ENCODE measurements at regions not wholly inside any gene's neighbourhood (a gene's known extent, or its start where the extent isn't known, plus 50 kb on each side); places are given as distances from the start of the nearest gene placed in this dataset.

DNA sequence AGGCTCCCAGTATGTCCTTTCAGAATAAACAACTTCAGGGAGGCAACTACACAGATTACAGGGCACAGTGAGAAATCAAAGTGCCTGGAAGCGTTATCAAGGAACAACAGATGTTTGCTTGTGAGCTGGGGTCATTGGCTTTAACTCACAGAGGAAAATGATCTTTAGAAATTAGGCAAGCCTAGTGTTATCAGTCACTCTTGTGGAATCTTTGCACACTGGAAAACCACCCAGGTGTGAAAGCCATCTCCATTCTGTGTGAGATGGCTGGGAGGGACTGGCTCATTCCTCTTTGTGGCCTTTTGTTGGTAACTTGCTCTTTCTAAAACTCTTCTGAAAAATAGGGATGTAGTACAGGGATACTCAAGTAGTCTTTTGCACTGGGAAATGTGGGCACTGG, 716.0 kb downstream of the XPNPEP1 start:
- FAIRE-seq (peak; percentile 92), DNase-seq (ENCODE audit: low spot score) (peak; percentile 83)

DNA sequence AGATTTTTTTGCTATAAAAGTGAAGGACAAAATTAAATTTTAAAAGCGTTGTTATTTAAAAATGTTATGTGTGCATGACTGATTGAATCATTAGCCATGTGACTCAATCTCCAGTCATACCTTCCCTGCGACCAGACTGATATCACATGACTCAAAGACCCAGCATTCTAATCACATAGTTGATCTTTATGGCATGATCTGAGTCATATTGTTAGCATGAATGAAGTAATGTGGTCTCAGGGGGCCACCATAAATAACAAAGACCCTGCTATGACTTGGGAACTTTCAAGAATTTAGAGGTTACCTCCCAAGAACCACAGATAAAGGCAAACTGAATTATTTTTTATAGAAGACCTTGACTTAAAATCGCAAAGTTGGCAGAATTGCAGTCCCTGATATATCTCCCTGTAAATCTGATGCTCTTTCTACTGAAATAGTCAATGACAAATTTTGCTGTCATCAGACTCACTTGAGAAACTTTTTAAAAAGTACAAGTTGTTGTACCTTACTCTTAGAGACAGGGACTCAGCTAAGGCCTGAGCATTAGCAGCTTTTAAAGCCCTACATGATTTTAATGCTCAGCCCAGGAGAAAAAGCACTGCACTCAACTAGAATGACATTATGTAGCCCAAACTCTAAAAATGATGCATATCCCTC, 717.3 kb downstream of the XPNPEP1 start:
- FAIRE-seq (peak; percentile 100), DNase-seq (ENCODE audit: low spot score) (peak; percentile 99)

DNA sequence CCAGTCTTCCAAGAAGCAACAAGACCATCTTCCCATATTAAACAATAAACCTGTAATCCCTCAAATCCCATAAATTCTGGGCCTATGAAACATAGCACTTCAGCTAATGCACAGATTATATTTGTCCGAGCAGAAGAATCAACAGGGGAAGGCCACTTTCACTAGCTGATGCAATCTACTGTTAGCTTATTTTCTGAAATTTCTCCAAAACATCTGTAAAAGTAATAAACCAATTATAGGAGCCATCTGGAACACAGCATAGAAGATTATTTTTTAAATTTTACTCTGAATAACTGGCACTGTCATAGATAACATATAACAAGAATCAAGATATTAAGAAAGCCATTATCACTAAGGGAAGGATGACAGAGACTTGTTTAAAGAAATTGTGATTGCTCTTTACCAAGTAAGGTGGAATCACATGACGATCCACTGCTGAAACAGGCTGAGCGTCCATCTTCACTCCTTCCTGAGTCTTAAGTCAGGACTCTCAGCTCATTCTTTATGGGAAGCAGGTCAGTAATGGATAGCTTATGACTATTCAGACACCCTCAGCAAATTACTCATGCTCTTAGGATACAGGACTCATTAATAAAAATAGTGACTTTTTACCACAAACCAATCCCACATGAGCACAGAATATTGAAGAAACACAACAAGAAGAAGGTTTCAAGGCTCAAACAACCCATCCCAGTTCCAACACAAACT, 719.5 kb downstream of the XPNPEP1 start:
- FAIRE-seq, result no peak
- no peak for DNase-seq (ENCODE audit: low spot score)

DNA sequence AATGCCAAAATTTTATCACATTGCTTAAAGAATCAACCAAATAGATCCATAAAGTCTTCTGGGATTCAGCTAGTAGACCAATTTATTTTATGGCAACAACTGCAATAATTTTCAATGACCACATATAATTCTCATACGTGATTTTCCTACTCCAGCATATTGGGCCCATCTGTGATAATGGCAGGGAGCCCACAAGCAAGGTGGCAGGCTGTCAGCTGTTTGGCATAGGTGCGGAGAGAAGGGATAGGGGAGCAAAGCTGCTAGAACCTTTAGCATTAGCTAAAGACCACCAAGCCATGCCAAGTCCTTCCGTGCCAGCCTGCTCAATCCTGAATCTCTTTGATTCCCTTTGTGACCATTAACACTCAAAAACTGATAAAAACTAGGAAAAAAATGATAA, 721.2 kb downstream of the XPNPEP1 start:
- DNase-seq (ENCODE audit: low spot score) (no peak), FAIRE-seq (no peak)

DNA sequence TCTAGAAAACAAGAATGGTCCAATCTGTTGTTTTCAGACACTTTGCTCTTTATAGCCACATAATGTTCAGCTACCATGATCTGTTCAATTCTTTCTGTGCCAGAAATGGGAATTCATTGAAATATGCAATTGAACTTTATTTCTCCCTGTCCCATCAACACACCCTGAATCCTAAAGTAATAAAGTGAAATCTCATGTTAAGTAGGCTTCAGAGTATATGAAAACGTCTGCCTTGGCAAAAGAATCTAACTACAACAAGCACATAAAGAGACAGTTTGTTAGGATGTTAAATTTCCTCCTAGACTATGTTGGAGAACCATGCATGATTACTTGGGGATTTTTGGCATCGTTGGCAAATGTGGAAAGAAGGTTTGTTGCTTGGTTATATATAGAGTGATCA, 722.7 kb downstream of the XPNPEP1 start:
- FAIRE-seq, result no peak

DNA sequence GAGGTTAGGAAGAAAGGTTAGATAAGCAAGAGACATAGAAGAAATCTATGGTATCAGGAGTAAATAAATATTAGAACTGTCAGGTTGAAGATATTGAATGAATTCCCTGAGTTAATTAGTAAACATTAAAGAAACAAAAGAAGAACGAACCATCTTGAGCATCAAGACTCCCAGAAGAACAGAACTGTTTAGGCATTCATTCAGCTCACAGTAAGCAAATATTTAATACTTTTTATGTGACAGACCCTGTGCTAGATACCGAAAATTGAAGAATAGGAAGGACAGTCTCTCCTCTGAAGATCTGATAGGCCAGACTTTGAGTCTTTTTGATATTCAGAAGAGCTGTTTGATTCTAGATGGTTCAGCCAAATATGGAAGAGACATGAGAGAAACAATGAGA, 731.5 kb downstream of the XPNPEP1 start:
- DNase-seq (ENCODE audit: low spot score) (no peak), FAIRE-seq (no peak)

More for the DNA sequence above, 722.7 kb downstream of the XPNPEP1 start:
- DNase-seq (ENCODE audit: low spot score), result no peak

DNA sequence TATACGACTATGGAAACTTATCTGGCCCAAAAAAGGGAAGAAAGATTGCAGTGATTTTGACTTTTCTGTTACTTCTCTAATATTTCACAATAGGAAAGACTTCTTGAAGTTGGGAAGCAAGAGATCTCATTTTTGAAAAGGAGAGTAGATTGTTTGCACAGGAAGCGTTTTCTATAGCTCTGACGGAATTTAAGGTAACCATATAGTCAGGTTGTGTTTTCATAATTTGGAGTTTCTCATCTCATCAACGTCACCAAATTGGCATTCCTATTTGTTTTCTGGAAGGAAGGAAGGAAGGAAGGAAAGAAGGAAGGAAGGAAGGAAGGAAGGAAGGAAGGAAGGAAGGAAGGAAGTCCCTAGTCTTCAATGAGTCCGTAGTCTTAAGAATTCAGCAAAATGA, 732.0 kb downstream of the XPNPEP1 start:
- no peak for FAIRE-seq

DNA sequence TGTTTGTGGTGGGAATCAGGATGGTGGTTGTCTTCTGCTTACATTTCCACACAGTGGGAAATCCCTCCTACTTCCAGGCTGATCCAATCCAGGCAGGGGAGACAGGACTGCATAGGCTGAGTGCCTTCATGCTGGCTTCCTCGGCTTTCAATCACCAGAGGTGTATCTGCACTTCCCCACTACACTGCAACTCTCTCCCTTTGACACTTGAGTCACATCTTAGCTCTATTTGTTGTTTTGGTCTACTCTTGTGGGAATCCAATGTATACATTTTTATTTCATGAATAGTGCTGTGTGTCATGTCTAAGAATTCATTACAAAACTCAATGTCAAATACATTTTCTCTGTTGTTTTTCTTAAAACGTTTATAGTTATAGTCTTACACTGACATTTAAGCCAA, 735.6 kb downstream of the XPNPEP1 start:
- FAIRE-seq, result no peak
- no peak for DNase-seq (ENCODE audit: low spot score)

More for the DNA sequence above, 732.0 kb downstream of the XPNPEP1 start:
- DNase-seq (ENCODE audit: low spot score), result no peak

DNA sequence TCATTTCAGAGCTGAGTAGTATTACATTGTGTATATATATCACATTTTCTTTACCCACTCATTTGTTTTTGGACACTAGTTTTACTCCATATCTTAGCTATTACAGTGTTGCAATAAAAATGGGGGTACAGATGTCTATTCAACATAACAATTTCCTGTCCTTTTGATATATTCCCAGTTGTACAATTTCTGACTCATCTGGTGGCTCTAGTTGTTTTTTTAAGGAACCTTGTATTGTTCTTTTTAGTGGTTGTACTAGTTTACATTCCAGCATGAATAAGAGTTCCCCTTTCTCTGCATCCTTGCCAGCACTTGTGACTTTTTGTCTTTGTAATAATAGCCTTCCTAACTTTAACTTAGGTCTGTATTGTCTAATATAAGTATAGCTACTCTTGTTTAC, 739.9 kb downstream of the XPNPEP1 start:
- no peak for FAIRE-seq
- no peak for DNase-seq (ENCODE audit: low spot score)

DNA sequence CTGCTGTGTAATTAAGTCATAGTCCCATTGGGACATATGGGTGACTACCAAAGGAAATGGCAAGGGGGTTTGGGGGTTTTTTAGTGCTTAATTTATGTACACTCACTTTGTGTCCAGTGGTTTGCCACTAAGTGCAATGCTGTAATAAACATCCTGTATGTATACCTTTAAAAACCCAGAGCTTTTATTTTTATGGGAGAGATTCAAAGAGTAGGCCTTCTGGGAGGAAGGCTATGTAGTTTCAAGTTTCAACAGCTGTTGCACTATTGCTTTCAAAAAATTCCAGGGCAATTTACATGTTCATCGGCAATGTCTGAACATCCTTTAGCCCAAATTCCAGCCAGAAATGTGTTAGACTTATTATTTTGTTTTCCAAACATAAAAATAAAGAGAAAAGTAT, 744.7 kb downstream of the XPNPEP1 start:
- DNase-seq (ENCODE audit: low spot score) (no peak), FAIRE-seq (no peak)

DNA sequence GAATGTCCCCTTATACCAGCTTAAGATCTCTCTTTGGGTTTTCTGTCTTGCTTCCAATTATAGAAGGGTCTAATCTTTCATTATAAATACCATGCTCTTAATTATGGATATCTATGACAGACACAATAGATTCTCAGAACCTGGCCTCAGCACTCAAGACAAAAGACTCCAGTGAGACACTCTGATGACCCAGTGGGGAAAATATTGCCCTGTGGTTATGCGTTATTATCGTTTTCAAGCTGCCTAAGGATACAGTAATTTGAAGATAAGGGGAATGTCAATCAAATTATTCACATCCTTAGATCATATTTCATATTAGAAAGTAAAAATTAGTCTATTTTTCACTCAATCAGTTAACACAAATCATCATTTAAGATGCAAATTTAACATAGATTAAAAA, 748.8 kb downstream of the XPNPEP1 start:
- FAIRE-seq, result no peak
- no peak for DNase-seq (ENCODE audit: low spot score)

DNA sequence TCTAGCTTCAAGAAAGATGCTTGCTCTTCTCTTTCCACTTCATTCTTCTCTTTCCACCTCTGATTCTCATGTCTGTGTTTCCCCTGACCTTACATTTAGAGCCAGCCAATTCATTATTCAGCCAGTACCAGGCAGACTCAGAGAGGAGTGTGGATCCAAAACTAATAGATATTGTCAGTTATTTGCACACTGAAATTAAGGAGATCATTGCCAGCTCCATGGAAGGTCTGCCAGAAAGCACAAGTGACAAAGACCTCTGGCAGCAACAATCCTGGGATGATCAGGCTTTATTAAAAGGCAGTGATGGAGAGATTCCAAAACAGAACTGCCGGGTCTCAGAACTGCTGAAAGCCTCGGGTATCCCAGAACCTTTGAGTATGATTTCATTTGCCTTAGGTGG, 749.4 kb downstream of the XPNPEP1 start:
- FAIRE-seq (no peak), DNase-seq (ENCODE audit: low spot score) (no peak)

DNA sequence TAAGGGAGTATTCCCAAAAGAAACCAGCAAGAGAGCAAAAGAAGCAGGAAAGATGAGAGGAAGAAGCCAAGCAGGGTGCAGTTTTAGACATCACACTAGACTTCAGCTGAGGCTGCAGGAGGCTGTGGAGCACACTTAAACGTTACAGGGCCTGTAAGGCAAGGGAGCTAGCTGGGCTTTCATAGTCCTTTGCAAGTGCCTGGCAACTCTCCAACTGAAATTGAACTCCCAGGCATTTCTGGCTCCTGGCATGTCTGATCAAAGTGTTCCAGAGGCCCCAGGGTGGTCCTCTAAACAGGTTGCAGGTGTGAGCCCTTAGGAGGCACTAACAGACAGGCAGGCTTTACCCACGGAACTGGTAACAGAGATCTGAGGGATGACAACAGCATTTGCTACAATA, 750.2 kb downstream of the XPNPEP1 start:
- FAIRE-seq (no peak), DNase-seq (ENCODE audit: low spot score) (no peak)

DNA sequence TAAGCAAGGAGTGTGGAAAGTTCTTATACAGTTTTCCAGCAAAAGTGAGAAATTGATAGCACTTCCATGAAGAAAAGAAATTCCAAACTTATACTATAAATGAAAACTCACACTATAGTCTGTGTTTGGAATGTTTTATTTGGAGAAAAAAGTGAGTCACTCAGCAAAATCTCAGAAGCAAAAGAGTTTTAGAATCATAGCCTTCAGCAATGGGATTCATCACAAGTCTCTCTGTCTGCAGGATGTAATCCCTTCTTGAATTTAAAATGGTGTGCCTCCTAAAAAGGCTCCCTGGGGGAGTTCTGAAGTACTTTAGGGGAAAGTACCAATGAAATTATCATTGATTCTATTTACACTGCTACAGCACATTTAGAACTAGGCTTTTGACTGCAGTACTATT, 756.4 kb downstream of the XPNPEP1 start:
- no peak for DNase-seq (ENCODE audit: low spot score)
- FAIRE-seq, result no peak

DNA sequence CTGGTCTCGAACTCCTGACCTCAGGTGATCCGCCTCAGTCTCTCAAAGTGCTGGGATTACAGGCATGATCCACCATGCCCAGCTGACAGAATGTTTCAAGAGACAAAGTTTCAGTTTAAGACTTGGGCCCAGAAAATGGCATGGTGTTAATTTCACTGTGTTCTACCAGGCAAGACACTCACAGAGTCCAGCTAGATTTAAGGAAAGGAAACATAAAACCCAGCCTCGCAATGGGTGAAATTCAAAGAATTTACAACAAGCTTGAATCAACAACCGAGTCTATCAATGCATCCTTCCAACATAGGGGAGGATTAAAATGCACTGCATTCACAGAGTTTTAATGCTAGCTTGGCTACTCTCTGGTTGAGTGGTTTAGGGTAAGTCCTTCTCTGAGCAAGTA, 764.0 kb downstream of the XPNPEP1 start:
- FAIRE-seq, result no peak

DNA sequence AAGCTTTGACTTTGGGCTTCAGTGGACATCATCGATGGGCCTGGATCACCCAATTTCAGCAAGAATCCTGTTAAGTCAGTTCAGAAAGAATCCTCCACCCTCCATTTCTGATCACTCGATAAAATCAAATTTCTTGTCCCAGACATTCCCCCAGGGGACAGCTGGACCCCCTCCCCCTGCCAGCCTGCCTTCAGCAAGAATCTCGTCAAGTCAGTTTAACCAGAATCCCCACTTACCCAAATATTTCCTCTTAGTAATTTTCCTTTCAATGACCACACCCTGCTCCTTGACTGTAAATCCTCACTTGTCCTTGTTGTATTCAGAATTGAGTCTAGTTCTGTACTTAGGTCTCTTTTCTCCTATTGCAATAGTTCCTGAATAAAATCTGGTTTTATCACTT, 766.9 kb downstream of the XPNPEP1 start:
- FAIRE-seq (no peak), DNase-seq (ENCODE audit: low spot score) (no peak)

More for the DNA sequence above, 764.0 kb downstream of the XPNPEP1 start:
- DNase-seq (ENCODE audit: low spot score), result no peak

DNA sequence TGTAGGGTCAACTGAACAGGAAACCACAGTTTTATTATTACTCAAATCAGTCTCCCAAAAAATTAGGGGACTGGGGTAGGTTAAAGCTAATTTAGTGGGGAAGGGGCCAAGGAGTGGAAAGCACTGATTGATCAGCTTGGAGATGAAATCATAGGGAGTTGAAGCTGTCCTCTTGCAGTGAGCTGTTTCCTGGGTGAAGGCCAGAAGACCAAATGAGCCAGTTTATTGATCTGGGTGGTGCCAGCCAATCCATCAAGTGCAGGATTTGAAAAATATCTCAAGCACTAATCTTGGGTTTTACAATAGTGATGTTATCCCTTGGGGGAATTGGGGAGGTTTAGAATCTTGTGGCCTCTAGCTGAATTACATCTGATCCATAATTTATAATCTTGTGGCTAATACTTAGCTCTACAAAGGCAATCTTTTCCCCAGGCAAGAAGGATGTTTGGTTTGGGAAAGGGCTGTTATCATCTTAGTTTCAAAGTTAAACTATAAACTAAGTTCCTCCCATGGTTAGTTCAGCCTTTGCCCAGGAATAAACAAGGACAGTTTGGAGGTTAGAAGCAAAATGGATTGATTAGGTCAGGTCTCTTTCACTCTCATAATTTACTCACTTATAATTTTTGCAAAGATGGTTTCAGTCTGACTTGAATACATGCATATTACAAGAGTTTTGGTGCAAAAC, 773.5 kb downstream of the XPNPEP1 start:
- FAIRE-seq, result no peak
- DNase-seq (ENCODE audit: low spot score), result no peak

DNA sequence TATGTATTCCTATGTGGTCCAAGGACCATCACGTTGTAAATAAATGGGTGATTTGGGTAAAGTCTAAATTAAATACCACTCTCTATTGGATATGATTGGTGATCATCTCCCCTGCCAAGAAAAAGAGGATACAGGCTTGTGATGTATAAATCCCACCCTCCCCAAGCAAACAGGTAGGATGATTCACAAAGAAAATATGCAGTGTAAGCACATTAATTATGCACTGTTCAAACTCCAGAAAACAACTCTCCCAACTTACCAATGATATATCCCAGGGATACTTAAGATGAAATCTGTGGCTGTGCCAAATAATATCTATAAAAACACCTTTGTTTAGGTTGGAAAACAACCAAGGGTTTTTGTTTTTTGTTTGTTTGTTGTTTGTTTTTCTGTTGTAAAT, 795.9 kb downstream of the XPNPEP1 start:
- DNase-seq (ENCODE audit: low spot score), result no peak

DNA sequence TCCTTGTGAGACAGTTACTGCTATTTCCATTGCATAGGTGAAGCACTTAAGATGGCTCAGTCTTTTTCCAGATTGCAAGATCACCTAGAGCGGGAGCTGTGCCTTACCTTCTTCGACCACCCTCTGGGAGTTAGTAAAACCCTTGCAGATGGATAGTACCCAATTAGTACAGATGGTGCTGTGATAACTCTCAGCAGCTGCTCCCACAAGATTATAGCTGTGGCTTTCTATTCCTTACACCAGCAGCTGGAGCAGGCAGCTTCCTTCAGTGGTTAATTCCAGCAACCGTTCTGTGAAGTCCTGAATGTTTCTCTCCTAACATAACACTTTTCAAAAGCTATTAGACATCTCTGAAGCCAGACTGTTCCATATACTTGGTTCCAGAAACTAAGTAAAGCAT, 796.8 kb downstream of the XPNPEP1 start:
- FAIRE-seq (no peak), DNase-seq (ENCODE audit: low spot score) (no peak)

More for the DNA sequence above, 795.9 kb downstream of the XPNPEP1 start:
- no peak for FAIRE-seq

DNA sequence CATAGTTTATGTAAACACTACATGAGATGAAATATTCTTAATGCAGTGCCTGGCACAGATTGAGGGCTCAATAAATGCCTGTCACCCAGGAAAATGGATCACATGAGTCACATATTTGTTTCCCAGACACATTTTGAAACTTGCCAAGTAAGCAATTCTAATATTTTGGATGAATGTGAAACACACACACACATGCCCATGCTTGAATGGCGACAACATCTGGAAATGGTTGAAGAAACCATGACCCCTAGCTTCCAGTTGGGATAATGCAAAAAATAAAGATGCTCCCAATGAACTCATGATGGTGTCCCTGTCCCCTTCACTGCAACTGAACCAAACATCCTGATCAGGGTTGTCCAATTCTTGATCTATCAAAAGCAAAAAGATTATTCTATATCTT, 797.3 kb downstream of the XPNPEP1 start:
- no peak for FAIRE-seq
- DNase-seq (ENCODE audit: low spot score), result no peak

DNA sequence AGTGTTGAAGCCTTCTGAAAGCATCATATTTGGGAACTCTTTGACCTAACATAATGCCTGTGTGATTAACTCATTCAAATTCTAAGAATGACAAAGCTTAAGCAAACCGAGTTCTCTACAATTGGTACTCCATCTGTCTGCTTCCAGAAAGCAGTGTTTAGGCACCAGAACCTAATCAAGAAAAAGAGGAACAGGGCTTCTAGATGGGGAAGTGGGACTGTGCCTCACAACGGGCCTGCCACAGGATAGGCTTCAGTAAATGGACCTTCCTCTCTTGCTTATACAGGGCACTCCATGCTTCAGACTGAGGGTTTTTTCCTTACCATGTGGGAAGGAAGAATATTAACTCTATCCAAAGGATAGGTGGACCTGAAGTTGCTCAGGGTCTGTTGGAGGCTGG, 808.1 kb downstream of the XPNPEP1 start:
- DNase-seq (ENCODE audit: low spot score) (no peak), FAIRE-seq (no peak)

DNA sequence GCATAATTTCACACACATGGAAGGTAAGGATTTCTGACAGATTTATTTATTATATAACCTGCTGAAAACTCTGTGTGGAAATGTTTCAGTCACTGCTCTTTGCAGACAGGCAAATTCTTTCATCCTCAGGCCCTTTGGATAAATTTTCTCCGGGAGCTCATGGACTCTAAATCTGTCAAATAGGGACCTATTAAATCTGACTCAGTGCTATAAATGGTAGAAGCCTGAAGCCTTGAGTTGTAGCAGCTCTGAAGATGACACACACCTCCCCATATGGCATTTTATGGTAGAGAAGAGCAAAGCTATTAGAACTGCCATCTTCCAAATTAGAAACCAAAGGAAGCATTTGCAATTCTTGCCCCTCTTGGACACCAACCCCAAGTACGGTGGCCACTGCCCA, 808.7 kb downstream of the XPNPEP1 start:
- no peak for FAIRE-seq
- no peak for DNase-seq (ENCODE audit: low spot score)

DNA sequence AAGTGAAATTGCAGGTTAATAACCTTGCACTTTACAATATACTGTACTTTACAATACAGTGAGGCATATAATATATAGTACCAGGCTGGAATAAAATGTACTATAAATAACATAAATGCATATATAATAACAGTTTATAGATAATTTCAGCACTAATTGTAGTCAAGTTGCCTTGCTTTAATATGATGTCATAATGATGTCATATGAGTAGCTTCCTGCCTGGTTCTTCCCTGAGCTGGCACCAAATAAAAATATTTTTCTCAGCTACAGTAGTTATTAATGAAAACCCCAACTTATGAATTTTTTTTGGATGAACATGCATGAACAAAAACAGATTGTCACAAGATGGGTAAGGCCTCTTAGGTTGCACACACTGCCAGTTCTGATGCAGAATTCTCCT, 816.7 kb downstream of the XPNPEP1 start:
- DNase-seq (ENCODE audit: low spot score) (no peak), FAIRE-seq (no peak)
